ENCODE measurements at regions not wholly inside any gene's neighbourhood (a gene's known extent, or its start where the extent isn't known, plus 50 kb on each side); places are given as distances from the start of the nearest gene placed in this dataset.
A peak's percentile ranks its signal among the peaks of the same experiment; 100 is the strongest.

DNA sequence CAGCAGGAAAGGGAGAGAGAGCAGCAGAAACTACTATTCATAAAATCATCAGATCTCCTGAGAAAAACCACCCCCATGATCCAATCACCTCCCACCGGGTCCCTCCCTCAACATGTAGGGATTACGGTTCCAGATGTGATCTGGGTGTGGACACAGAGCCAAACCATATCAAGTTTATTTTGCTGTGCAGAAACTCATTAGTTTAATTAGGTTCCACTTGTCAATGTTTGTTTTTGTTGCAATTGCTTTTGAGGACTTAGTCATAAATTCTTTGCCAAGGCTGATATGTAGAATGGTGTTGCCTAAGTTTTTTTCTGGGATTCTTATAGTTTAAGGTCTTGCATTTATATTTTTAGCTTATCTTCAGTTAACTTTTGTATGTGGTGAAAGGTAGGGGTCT lies 422.0 kb upstream of the HS3ST5 start:
- no peak for DNase-seq
- Mint-ChIP-seq H3K9me3 (peaks cover 2% of the 10 kb centered on the region), H3K4me1 (no peaks in the 10 kb centered on the region), H3K27me3 (no peaks in the 10 kb centered on the region), H3K4me3 (no peak overlapping the region), H3K27ac (no peak overlapping the region), H3K36me3 (ENCODE audit: low read depth) (no peaks in the 10 kb centered on the region)
- POLR2A ChIA-PET: no interaction called here
- CTCF ChIA-PET: no interaction called here

DNA sequence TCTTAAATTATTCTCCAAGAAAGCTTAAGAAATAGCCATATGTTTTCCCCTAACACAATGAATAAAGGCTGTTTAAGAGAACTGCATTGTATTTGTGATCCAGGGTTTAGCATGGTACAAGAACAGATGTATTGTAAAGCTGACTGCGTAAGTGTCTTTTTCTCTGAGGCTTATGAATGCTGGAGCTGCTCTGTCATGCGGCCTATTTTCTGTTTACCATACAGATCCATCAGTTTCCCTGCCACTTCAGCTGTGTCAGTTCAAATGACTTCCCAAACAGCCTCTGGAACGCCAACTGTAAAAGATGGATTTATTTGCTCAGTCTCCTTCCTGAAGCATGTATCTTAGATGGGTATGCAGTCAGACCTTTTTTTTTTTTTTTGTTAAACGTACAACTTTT lies 419.3 kb upstream of the HS3ST5 start:
- H3K27me3 Mint-ChIP-seq: no peaks in the 10 kb centered on the region
- POLR2A ChIA-PET: no interaction called here
- H3K4me1 Mint-ChIP-seq: no peaks in the 10 kb centered on the region
- peaks cover 2% of the 10 kb centered on the region for H3K9me3 Mint-ChIP-seq
- no peak overlapping the region for H3K27ac Mint-ChIP-seq
- no peak overlapping the region for H3K4me3 Mint-ChIP-seq
- DNase-seq: no peak
- no peaks in the 10 kb centered on the region for H3K36me3 Mint-ChIP-seq (ENCODE audit: low read depth)
- CTCF ChIA-PET: no interaction called here

DNA sequence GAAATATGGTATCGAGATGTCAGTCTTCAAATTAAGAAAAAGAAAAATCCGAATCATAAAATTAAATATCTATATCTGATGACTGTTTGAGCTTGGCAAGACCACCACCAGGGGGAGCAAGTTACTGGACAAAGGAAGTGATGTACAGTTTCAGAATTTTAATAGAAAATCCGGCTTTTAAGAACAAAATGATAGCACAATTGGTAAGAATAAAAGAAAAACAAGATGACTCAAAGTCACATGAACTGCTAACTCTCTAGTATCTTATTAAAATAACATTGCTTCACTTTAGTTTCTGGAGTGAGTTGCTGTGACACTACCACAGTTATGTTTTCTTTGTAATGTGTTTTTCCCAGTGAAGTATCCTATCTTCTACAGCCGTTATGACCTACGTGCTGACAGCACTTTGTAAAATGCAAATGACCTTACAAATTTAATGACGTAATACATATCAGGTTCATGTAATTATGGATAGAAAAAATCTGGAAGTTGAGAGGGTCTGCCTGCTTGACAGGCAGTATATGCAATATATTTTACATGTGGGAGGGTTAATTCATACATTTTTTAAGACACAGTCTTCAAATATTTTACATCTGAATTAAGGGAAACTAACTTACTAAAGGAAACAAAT lies 405.3 kb upstream of the HS3ST5 start:
- H3K4me1 Mint-ChIP-seq: no peaks in the 10 kb centered on the region
- peak; percentile 21 for DNase-seq
- H3K36me3 Mint-ChIP-seq (ENCODE audit: low read depth): no peaks in the 10 kb centered on the region
- no peak overlapping the region for H3K27ac Mint-ChIP-seq
- no peaks in the 10 kb centered on the region for H3K27me3 Mint-ChIP-seq
- ChIA-PET CTCF (no interaction called here), POLR2A (no interaction called here)
- H3K9me3 Mint-ChIP-seq: no peaks in the 10 kb centered on the region
- H3K4me3 Mint-ChIP-seq: no peak overlapping the region

DNA sequence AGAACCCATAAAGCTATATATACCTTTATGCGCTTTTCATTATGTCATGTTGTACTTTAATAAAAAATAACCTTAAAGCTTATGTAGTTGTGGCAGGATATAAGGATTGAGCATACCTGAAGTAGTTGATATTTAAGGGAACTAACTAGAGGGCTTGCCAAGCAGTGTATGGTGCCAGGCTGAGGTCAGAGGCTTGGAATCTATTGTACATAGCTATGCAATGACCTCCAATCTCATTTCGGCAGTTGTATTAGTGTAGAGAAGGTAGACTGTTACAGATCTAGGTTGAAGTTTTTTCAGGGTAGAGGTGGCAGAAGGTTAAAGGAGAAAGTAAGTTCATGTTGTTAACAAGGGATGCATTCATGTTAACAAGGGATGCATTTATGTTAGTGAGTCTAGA lies 397.7 kb upstream of the HS3ST5 start:
- CTCF ChIA-PET: interaction anchor here (0.9 kb wide), 1 partner anchor 15 kb away, joined by 3 read pairs; no protein-coding TSS in a partner anchor
- H3K27ac Mint-ChIP-seq: no peak overlapping the region
- H3K4me1 Mint-ChIP-seq: no peaks in the 10 kb centered on the region
- H3K9me3 Mint-ChIP-seq: peaks cover 6% of the 10 kb centered on the region
- no peaks in the 10 kb centered on the region for H3K27me3 Mint-ChIP-seq
- no peaks in the 10 kb centered on the region for H3K36me3 Mint-ChIP-seq (ENCODE audit: low read depth)
- H3K4me3 Mint-ChIP-seq: no peak overlapping the region
- POLR2A ChIA-PET: no interaction called here
- no peak for DNase-seq

DNA sequence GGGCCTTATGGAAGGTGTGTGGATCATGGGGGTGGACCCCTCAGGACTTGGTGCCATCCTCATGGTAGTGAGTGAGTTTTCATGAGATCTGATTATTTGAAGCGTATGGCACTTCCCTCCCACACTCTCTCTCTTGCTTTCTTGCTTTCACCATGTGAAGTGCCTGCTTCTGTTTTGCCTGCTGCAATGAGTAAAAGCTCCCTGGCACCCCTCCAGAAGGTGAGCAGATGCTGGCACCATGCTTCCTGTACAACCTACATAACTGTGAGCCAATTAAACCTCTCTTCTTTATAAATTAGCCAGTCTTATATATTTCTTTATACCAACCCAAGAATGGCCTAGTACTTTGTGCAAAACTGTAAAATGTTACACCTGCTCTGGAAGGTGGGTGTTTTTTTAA lies 396.8 kb upstream of the HS3ST5 start:
- no peak overlapping the region for H3K4me3 Mint-ChIP-seq
- H3K27ac Mint-ChIP-seq: no peak overlapping the region
- H3K27me3 Mint-ChIP-seq: no peaks in the 10 kb centered on the region
- H3K4me1 Mint-ChIP-seq: no peaks in the 10 kb centered on the region
- DNase-seq: no peak
- no peaks in the 10 kb centered on the region for H3K36me3 Mint-ChIP-seq (ENCODE audit: low read depth)
- H3K9me3 Mint-ChIP-seq: peaks cover 6% of the 10 kb centered on the region
- ChIA-PET CTCF (no interaction called here), POLR2A (no interaction called here)

DNA sequence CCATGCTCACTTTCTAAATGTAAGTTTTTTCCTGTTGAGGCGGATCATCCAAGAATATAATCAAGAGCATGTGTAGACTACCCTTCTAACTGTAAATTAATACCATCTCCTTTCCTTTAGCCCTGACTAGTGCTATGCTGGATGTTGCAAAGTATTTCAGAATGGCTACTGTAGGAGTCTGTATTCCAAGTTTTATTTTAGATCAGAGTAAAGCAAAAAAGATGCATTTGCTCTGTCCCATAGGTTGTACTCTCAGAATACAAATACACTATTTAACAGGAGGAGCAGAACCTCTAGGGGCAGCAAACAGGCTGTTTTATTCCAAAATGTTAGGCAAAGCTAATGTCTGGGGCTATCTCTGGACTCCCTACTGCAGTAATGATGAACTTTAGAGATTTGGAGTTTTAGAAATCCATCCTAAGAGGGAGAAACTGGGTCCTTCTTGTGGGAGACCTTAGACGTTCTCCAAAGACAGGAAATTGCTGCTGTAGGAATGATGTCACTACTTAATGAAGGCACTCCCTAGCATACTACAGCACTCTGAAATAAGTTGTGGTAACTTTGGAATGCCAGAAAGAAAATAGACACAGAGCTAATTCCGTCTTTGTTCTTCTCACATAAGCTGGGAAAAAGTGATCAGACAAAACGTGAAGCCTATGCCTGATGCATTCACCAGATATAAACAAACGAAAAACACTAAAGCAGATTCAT lies 392.4 kb upstream of the HS3ST5 start:
- Mint-ChIP-seq H3K9me3 (no peaks in the 10 kb centered on the region), H3K4me1 (no peaks in the 10 kb centered on the region), H3K4me3 (no peak overlapping the region), H3K27me3 (no peaks in the 10 kb centered on the region), H3K27ac (no peak overlapping the region), H3K36me3 (ENCODE audit: low read depth) (no peaks in the 10 kb centered on the region)
- ChIA-PET CTCF (no interaction called here), POLR2A (no interaction called here)
- DNase-seq: no peak

DNA sequence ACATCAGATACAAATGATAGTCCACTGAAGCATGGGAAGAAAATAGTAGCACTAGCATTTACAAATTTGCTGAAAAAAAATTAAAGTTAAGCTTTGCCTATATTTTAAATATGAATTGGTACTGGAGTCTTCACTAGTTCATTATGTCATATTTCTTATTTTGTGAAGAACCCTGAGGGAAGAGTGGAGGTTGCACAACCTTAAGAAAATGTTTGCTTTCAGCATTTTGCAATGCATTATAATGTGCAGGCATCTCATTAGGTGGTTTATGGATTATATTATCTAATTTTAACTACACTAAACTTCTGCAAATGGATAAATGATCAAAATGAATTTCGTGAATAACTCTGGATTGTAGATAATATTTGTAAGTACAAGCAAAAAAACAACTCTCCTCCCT lies 390.8 kb upstream of the HS3ST5 start:
- POLR2A ChIA-PET: no interaction called here
- Mint-ChIP-seq H3K27me3 (no peaks in the 10 kb centered on the region), H3K27ac (no peak overlapping the region), H3K4me3 (no peak overlapping the region), H3K4me1 (no peaks in the 10 kb centered on the region), H3K36me3 (ENCODE audit: low read depth) (no peaks in the 10 kb centered on the region), H3K9me3 (no peaks in the 10 kb centered on the region)
- CTCF ChIA-PET: interaction anchor here (0.6 kb wide), 1 partner anchor 9 kb away, joined by 5 read pairs; no protein-coding TSS in a partner anchor
- no peak for DNase-seq

DNA sequence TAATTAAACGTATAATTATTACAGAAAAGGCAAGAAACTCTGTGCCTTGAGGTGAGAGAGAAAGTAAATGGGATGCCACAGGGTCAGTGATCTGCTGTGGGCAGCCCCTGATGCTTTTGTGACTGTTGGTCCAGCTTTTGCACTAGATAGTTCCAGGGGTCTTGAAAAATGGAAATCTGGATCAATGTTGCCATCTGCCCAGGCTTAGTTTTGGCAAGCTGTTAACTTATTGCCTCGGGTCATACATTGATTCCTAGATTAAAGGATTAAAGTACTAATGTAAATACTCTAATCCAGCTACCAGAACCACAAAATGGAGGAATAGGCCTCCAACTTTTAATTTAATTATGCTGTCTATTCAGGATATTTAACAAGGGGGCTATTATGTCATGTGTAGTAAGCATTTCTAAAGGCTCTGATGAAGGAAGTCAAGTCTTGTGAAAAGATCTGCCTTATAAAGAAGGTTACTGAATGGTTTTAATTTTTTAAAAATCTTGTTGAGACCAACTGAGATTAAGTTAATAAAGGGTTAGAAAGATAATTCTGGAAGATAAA lies 376.0 kb upstream of the HS3ST5 start:
- no peaks in the 10 kb centered on the region for H3K4me1 Mint-ChIP-seq
- H3K4me3 Mint-ChIP-seq: no peak overlapping the region
- H3K27me3 Mint-ChIP-seq: no peaks in the 10 kb centered on the region
- no peak for DNase-seq
- H3K27ac Mint-ChIP-seq: no peak overlapping the region
- no peaks in the 10 kb centered on the region for H3K36me3 Mint-ChIP-seq (ENCODE audit: low read depth)
- no peaks in the 10 kb centered on the region for H3K9me3 Mint-ChIP-seq
- ChIA-PET CTCF (no interaction called here), POLR2A (no interaction called here)

DNA sequence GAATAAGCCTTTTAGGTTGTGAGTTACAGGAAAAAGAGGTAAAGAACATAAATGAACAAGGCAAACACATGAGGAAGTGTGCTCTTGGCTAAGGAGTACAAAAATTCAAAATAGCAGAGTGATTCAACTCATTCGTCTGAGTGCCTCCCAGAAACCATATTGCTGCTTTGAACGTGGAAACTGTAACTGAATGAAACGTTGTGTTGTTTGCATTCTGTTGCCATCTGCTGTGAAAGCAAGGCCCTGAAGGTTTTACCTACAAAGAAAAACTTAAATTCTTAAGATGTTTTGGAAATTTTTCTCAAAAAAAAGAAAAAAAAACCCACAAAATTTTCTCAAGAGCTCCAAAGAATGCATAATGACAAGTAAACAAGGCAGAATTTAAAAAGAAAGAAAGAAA lies 375.4 kb upstream of the HS3ST5 start:
- Mint-ChIP-seq H3K4me1 (no peaks in the 10 kb centered on the region), H3K9me3 (no peaks in the 10 kb centered on the region), H3K36me3 (ENCODE audit: low read depth) (no peaks in the 10 kb centered on the region), H3K4me3 (no peak overlapping the region), H3K27me3 (no peaks in the 10 kb centered on the region), H3K27ac (no peak overlapping the region)
- ChIA-PET POLR2A (no interaction called here), CTCF (no interaction called here)
- no peak for DNase-seq

DNA sequence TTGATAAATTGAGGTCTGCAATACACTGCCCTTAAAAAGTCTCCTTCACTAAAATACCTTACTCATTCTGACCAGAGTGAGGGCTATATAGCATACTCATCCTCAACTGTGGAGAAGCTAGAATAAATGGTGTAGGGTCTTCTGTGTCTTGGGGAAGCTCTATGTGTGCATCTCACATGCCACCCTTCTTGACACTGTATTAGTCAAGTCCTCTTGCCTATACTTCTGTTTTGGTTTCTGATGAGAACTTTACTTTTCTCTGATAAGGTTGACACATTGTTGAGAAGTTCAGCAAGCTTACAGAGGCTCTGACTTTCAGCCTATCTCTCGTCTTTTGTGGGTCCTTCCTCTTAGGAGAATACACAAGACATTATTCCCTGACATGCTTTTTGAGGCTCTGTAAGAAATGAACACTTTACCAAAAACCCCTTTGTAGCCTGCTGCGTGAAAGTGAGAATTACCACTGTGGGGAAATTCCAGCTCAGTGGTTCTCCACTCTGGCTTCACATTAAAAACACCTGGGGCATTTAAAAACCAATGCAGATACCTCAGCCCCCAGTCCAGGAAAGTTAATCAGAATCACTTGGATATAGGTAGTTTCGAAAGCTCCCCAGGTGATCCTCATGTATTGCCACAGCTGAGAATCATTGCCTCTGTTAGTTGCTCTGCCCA lies 372.1 kb upstream of the HS3ST5 start:
- Mint-ChIP-seq H3K27ac (no peak overlapping the region), H3K4me3 (no peak overlapping the region), H3K27me3 (no peaks in the 10 kb centered on the region), H3K4me1 (no peaks in the 10 kb centered on the region), H3K36me3 (ENCODE audit: low read depth) (no peaks in the 10 kb centered on the region), H3K9me3 (no peaks in the 10 kb centered on the region)
- DNase-seq: no peak
- POLR2A ChIA-PET: no interaction called here
- CTCF ChIA-PET: no interaction called here

DNA sequence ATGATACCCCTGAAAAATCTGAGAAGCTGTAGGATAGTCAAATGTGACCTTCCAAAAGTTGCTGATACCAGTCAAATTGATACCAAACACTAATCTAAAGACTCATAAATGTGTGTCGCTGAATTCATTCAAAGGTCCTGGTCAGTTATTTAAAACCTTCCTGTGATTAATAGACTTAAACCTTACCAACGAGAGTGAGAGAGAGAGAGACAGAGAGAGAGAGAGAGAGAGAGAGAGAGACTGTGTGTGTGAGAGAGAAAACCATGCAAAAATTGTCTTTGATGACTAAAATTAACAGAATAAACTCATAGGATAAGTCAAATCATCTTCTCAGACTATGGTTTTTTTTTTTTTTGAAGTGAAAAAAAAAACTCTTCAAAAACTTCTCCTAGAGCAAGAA lies 370.9 kb upstream of the HS3ST5 start:
- H3K9me3 Mint-ChIP-seq: no peaks in the 10 kb centered on the region
- no peak overlapping the region for H3K27ac Mint-ChIP-seq
- CTCF ChIA-PET: no interaction called here

DNA sequence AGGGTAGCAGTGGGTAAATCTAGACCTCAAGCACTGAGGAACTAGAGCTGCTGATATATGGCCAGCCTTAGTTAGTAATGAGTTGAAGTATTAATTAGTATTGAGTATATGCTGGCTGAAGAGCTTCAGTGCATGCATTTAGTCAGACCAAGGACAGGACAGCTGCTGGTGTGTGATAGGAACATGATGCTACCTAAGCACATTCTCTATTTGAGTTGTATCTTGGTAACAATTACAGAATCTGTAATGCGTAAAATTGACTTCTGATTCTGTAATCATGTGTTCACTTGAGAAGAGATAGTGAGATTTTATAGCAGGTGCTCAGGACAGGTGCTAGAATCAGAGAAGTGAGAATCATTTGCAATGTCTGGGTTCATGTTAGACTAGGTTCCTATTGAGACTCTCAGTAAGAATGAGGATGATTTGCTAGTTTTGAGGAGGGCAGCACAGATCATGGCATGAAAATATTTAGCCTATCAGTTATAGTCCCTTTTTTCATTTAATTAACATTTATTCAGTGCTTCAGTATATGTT lies 369.4 kb upstream of the HS3ST5 start:
- H3K27ac Mint-ChIP-seq: no peak overlapping the region
- CTCF ChIA-PET: no interaction called here

More for the DNA sequence above, 370.9 kb upstream of the HS3ST5 start:
- H3K4me3 Mint-ChIP-seq: no peak overlapping the region
- H3K4me1 Mint-ChIP-seq: no peaks in the 10 kb centered on the region
- H3K36me3 Mint-ChIP-seq (ENCODE audit: low read depth): no peaks in the 10 kb centered on the region
- H3K27me3 Mint-ChIP-seq: no peaks in the 10 kb centered on the region
- no peak for DNase-seq
- POLR2A ChIA-PET: no interaction called here

DNA sequence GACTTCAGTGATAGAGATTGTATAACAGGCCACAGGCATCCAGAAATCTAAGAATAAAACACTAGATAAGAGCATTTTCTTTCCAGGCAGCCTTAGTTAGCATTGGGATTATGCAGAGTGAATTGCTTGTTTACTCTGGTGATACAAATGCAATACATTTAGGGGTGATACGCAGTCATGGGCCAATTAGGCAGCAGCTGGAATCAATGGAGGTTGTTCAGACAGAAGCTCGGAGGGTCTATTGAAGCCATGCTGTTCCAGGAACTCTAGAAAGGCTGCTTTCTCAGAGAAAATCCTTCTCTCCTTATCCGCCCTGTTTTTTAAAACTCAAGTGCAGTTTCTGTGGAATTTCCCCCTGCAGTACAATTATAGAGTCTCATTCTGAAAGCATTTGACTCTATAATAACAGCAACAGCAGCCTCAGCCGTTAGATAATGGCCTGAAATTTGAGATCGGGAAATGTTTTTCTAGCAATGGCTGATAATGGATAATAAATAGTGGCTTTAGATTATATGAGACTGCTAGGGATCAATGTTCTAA lies 364.3 kb upstream of the HS3ST5 start:
- Mint-ChIP-seq H3K27me3 (no peaks in the 10 kb centered on the region), H3K36me3 (ENCODE audit: low read depth) (no peaks in the 10 kb centered on the region), H3K4me3 (no peak overlapping the region), H3K9me3 (no peaks in the 10 kb centered on the region), H3K27ac (no peak overlapping the region), H3K4me1 (no peaks in the 10 kb centered on the region)
- ChIA-PET CTCF (no interaction called here), POLR2A (no interaction called here)
- DNase-seq: no peak

More for the DNA sequence above, 369.4 kb upstream of the HS3ST5 start:
- no peak overlapping the region for H3K4me3 Mint-ChIP-seq
- no peaks in the 10 kb centered on the region for H3K9me3 Mint-ChIP-seq
- no peaks in the 10 kb centered on the region for H3K4me1 Mint-ChIP-seq
- POLR2A ChIA-PET: no interaction called here
- H3K36me3 Mint-ChIP-seq (ENCODE audit: low read depth): no peaks in the 10 kb centered on the region
- no peaks in the 10 kb centered on the region for H3K27me3 Mint-ChIP-seq
- no peak for DNase-seq

Measured in activated CD4-positive, alpha-beta memory T cell treated with anti-CD3 and anti-CD28 coated beads, Interleukin-2, amount 10 ng/mL, durations not matched to agents 7 days and 5 days (primary cell).